C4-2B (cell line): ENCODE measurements at regions not wholly inside any gene's neighbourhood (a gene's known extent, or its start where the extent isn't known, plus 50 kb on each side); places are given as distances from the start of the nearest gene placed in this dataset.

ENCODE experiments used
- CTCF ChIP-seq: fragments of 450-650 bp; conservative IDR thresholded peaks from 2 replicates; pipeline ENCODE4 v1.5.1; 2017; ENCODE audit warnings: mild to moderate bottlenecking
- ZFX ChIP-seq: fragments of 450-650 bp; IDR thresholded peaks from 2 replicates; pipeline ENCODE4 v1.6.1; 2017

- TF ChIP-seq CTCF: no peak
- no peak for TF ChIP-seq ZFX
Observed at GRCh38 chrX:22481436-22481835, 208.7 kb downstream of the CBLL2 start.
